D721Med (cell line): ENCODE measurements at regions not wholly inside any gene's neighbourhood (a gene's known extent, or its start where the extent isn't known, plus 50 kb on each side); places are given as distances from the start of the nearest gene placed in this dataset.
"Not testable (repeated sequence)": the region's sequence is repeated elsewhere in the genome, so short reads cannot be mapped to it uniquely, and the experiment has no call there.

Source experiments
- DNase-seq: peaks from one replicate; pipeline ENCODE4 v3.0.0; 2011; ENCODE audit warnings: low spot score; ENCODE audit not compliant: insufficient read length
- FAIRE-seq: peaks from 2 replicates; lab custom pipeline; 2011; peaks lifted over from hg19 to GRCh38; lab: Jason Lieb, UNC
- CTCF ChIP-seq: IDR thresholded peaks from 2 replicates; pipeline ENCODE4 v1.5.1; 2012; ENCODE audit warnings: mild to moderate bottlenecking, control low read depth; ENCODE audit not compliant: insufficient read depth; ENCODE audit errors: missing control alignments

- FAIRE-seq = no peak
- no peak for TF ChIP-seq CTCF
Measured at GRCh38 chr10:9926881-9927280, 1090.8 kb upstream of the CELF2 start.

GRCh38 chr10:9939716-9940115 is 1078.0 kb upstream of the CELF2 start:
- TF ChIP-seq CTCF = no peak
- no peak for DNase-seq
- FAIRE-seq = no peak

More at GRCh38 chr10:9926881-9927280, 1090.8 kb upstream of the CELF2 start:
- no peak for DNase-seq

- FAIRE-seq = peak; percentile 89
- TF ChIP-seq CTCF = no peak
- peak; percentile 21 for DNase-seq
Measured at GRCh38 chr10:9944690-9945089, 1073.0 kb upstream of the CELF2 start.

GRCh38 chr10:9950070-9950469 is 1067.6 kb upstream of the CELF2 start:
- no peak for TF ChIP-seq CTCF
- FAIRE-seq = no peak

GRCh38 chr10:9951481-9952257 is 1066.0 kb upstream of the CELF2 start:
- no peak for FAIRE-seq
- no peak for TF ChIP-seq CTCF

More at GRCh38 chr10:9950070-9950469, 1067.6 kb upstream of the CELF2 start:
- no peak for DNase-seq

GRCh38 chr10:9957351-9957750 is 1060.3 kb upstream of the CELF2 start:
- TF ChIP-seq CTCF = no peak
- DNase-seq (no peak), FAIRE-seq (no peak)

More at GRCh38 chr10:9951481-9952257, 1066.0 kb upstream of the CELF2 start:
- DNase-seq = no peak

- not testable (repeated sequence) for DNase-seq, FAIRE-seq
Measured at GRCh38 chr10:9957876-9958275, 1059.8 kb upstream of the CELF2 start.
